ENCODE measurements at regions not wholly inside any gene's neighbourhood (a gene's known extent, or its start where the extent isn't known, plus 50 kb on each side); places are given as distances from the start of the nearest gene placed in this dataset.

GRCh38 chr15:95119041-95119610 is 887.8 kb downstream of the MCTP2 start:
- no peak for DNase-seq (ENCODE audit: low read depth in 1 of 2, low spot score in 2 of 2)
- Histone ChIP-seq H3K9me3 (replicated peaks) (no peaks in the 10 kb centered on the region), H3K36me3 (no peaks in the 10 kb centered on the region), H3K27ac (no peak overlapping the region), H3K4me3 (no peak overlapping the region), H3K4me1 (replicated peaks) (no peaks in the 10 kb centered on the region), H3K27me3 (replicated peaks) (no peaks in the 10 kb centered on the region)

GRCh38 chr15:95120595-95120994 is 889.2 kb downstream of the MCTP2 start:
- H3K4me3 ChIP-seq = no peak overlapping the region
- no peaks in the 10 kb centered on the region for H3K27me3 ChIP-seq (replicated peaks)
- H3K36me3 ChIP-seq = no peaks in the 10 kb centered on the region
- H3K9me3 ChIP-seq (replicated peaks) = no peaks in the 10 kb centered on the region
- H3K4me1 ChIP-seq (replicated peaks) = no peaks in the 10 kb centered on the region
- no peak for DNase-seq (ENCODE audit: low read depth in 1 of 2, low spot score in 2 of 2)
- H3K27ac ChIP-seq = no peak overlapping the region

GRCh38 chr15:95121191-95121590 is 889.8 kb downstream of the MCTP2 start:
- Histone ChIP-seq H3K4me3 (no peak overlapping the region), H3K36me3 (no peaks in the 10 kb centered on the region), H3K4me1 (replicated peaks) (no peaks in the 10 kb centered on the region), H3K27me3 (replicated peaks) (no peaks in the 10 kb centered on the region), H3K27ac (no peak overlapping the region), H3K9me3 (replicated peaks) (no peaks in the 10 kb centered on the region)
- DNase-seq (ENCODE audit: low read depth in 1 of 2, low spot score in 2 of 2) = no peak

GRCh38 chr15:95125803-95126202 is 894.4 kb downstream of the MCTP2 start:
- Histone ChIP-seq H3K4me1 (replicated peaks) (no peaks in the 10 kb centered on the region), H3K36me3 (no peaks in the 10 kb centered on the region), H3K4me3 (no peak overlapping the region), H3K27me3 (replicated peaks) (no peaks in the 10 kb centered on the region), H3K9me3 (replicated peaks) (0 out of 2 replicates have a peak, but pooled peaks cover 2% of the 10 kb centered on the region), H3K27ac (no peak overlapping the region)
- DNase-seq (ENCODE audit: low read depth in 1 of 2, low spot score in 2 of 2) = no peak

- Histone ChIP-seq H3K27me3 (replicated peaks) (no peaks in the 10 kb centered on the region), H3K27ac (no peak overlapping the region), H3K4me3 (no peak overlapping the region), H3K9me3 (replicated peaks) (0 out of 2 replicates have a peak, but pooled peaks cover 2% of the 10 kb centered on the region), H3K4me1 (replicated peaks) (no peaks in the 10 kb centered on the region), H3K36me3 (no peaks in the 10 kb centered on the region)
- DNase-seq (ENCODE audit: low read depth in 1 of 2, low spot score in 2 of 2) = no peak
Measured at GRCh38 chr15:95127356-95127755, 896.0 kb downstream of the MCTP2 start.

- no peaks in the 10 kb centered on the region for H3K36me3 ChIP-seq
- H3K27me3 ChIP-seq (replicated peaks) = no peaks in the 10 kb centered on the region
- no peaks in the 10 kb centered on the region for H3K4me1 ChIP-seq (replicated peaks)
- no peak for DNase-seq (ENCODE audit: low read depth in 1 of 2, low spot score in 2 of 2)
- peaks cover 2% of the 10 kb centered on the region; the same call in 1 of the 2 replicates for H3K9me3 ChIP-seq (replicated peaks)
- no peak overlapping the region for H3K4me3 ChIP-seq
- H3K27ac ChIP-seq = no peak overlapping the region
Measured at GRCh38 chr15:95129574-95129973, 898.2 kb downstream of the MCTP2 start.

GRCh38 chr15:95131131-95131556 is 899.8 kb downstream of the MCTP2 start:
- no peak for DNase-seq (ENCODE audit: low read depth in 1 of 2, low spot score in 2 of 2)
- no peaks in the 10 kb centered on the region for H3K36me3 ChIP-seq
- no peaks in the 10 kb centered on the region for H3K27me3 ChIP-seq (replicated peaks)
- H3K4me3 ChIP-seq = no peak overlapping the region
- H3K4me1 ChIP-seq (replicated peaks) = no peaks in the 10 kb centered on the region
- no peak overlapping the region for H3K27ac ChIP-seq
- peaks cover 2% of the 10 kb centered on the region; the same call in 1 of the 2 replicates for H3K9me3 ChIP-seq (replicated peaks)

- H3K27ac ChIP-seq = no peak overlapping the region
- no peaks in the 10 kb centered on the region for H3K36me3 ChIP-seq
- no peak for DNase-seq (ENCODE audit: low read depth in 1 of 2, low spot score in 2 of 2)
- no peaks in the 10 kb centered on the region for H3K4me1 ChIP-seq (replicated peaks)
- no peaks in the 10 kb centered on the region for H3K27me3 ChIP-seq (replicated peaks)
- H3K9me3 ChIP-seq (replicated peaks) = no peaks in the 10 kb centered on the region; the same call in 1 of the 2 replicates
- no peak overlapping the region for H3K4me3 ChIP-seq
Measured at GRCh38 chr15:95132774-95133173, 901.4 kb downstream of the MCTP2 start.

GRCh38 chr15:95134431-95135110 is 903.2 kb downstream of the MCTP2 start:
- Histone ChIP-seq H3K9me3 (replicated peaks) (peaks cover 6% of the 10 kb centered on the region), H3K4me3 (no peak overlapping the region), H3K27ac (no peak overlapping the region), H3K27me3 (replicated peaks) (no peaks in the 10 kb centered on the region), H3K36me3 (no peaks in the 10 kb centered on the region), H3K4me1 (replicated peaks) (no peaks in the 10 kb centered on the region)
- DNase-seq (ENCODE audit: low read depth in 1 of 2, low spot score in 2 of 2) = no peak

GRCh38 chr15:95138604-95139270 is 907.4 kb downstream of the MCTP2 start:
- DNase-seq (ENCODE audit: low read depth in 1 of 2, low spot score in 2 of 2) = no peak
- H3K9me3 ChIP-seq (replicated peaks) = peaks cover 6% of the 10 kb centered on the region
- H3K27ac ChIP-seq = no peak overlapping the region
- no peaks in the 10 kb centered on the region for H3K4me1 ChIP-seq (replicated peaks)
- no peaks in the 10 kb centered on the region for H3K27me3 ChIP-seq (replicated peaks)
- H3K36me3 ChIP-seq = no peaks in the 10 kb centered on the region
- H3K4me3 ChIP-seq = no peak overlapping the region

- DNase-seq (ENCODE audit: low read depth in 1 of 2, low spot score in 2 of 2) = no peak
Measured at GRCh38 chr15:95141486-95141885, 910.1 kb downstream of the MCTP2 start.

GRCh38 chr15:95142531-95142930 is 911.2 kb downstream of the MCTP2 start:
- no peaks in the 10 kb centered on the region for H3K27me3 ChIP-seq (replicated peaks)
- no peak overlapping the region for H3K4me3 ChIP-seq
- peaks cover 8% of the 10 kb centered on the region; the same call in 1 of the 2 replicates for H3K9me3 ChIP-seq (replicated peaks)
- H3K36me3 ChIP-seq = no peaks in the 10 kb centered on the region
- H3K27ac ChIP-seq = no peak overlapping the region
- no peak for DNase-seq (ENCODE audit: low read depth in 1 of 2, low spot score in 2 of 2)
- no peaks in the 10 kb centered on the region for H3K4me1 ChIP-seq (replicated peaks)

More at GRCh38 chr15:95141486-95141885, 910.1 kb downstream of the MCTP2 start:
- Histone ChIP-seq H3K4me1 (replicated peaks) (no peaks in the 10 kb centered on the region), H3K4me3 (no peak overlapping the region), H3K27me3 (replicated peaks) (no peaks in the 10 kb centered on the region), H3K27ac (no peak overlapping the region), H3K36me3 (no peaks in the 10 kb centered on the region), H3K9me3 (replicated peaks) (peaks cover 8% of the 10 kb centered on the region; the same call in 1 of the 2 replicates)

- no peaks in the 10 kb centered on the region for H3K27me3 ChIP-seq (replicated peaks)
Measured at GRCh38 chr15:95146481-95146880, 915.1 kb downstream of the MCTP2 start.

GRCh38 chr15:95148183-95148582 is 916.8 kb downstream of the MCTP2 start:
- H3K9me3 ChIP-seq (replicated peaks) = peaks cover 3% of the 10 kb centered on the region; the same call in 1 of the 2 replicates
- H3K36me3 ChIP-seq = no peaks in the 10 kb centered on the region
- H3K27me3 ChIP-seq (replicated peaks) = no peaks in the 10 kb centered on the region
- H3K4me3 ChIP-seq = no peak overlapping the region
- no peak for DNase-seq (ENCODE audit: low read depth in 1 of 2, low spot score in 2 of 2)
- H3K4me1 ChIP-seq (replicated peaks) = no peaks in the 10 kb centered on the region
- H3K27ac ChIP-seq = no peak overlapping the region

More at GRCh38 chr15:95146481-95146880, 915.1 kb downstream of the MCTP2 start:
- no peak overlapping the region for H3K27ac ChIP-seq
- no peak overlapping the region for H3K4me3 ChIP-seq
- H3K9me3 ChIP-seq (replicated peaks) = peaks cover 3% of the 10 kb centered on the region; the same call in 1 of the 2 replicates
- no peak for DNase-seq (ENCODE audit: low read depth in 1 of 2, low spot score in 2 of 2)
- H3K4me1 ChIP-seq (replicated peaks) = no peaks in the 10 kb centered on the region
- no peaks in the 10 kb centered on the region for H3K36me3 ChIP-seq
